Osteoblast (primary cell): ENCODE measurements at regions not wholly inside any gene's neighbourhood (a gene's known extent, or its start where the extent isn't known, plus 50 kb on each side); places are given as distances from the start of the nearest gene placed in this dataset.

Experiments
- DNase-seq: peaks from one replicate; pipeline ENCODE4 v3.0.0; 2011; ENCODE audit warnings: low spot score, mixed read lengths; ENCODE audit not compliant: insufficient read length; ENCODE audit errors: missing footprints
- H2AFZ ChIP-seq: 2 replicates; pipeline ENCODE4 v1.6.0; 2011; ENCODE audit warnings: mild to moderate bottlenecking, low read length
- H3K27ac ChIP-seq: 2 replicates; pipeline ENCODE4 v1.5.1; 2011; ENCODE audit warnings: mild to moderate bottlenecking, low read depth, low read length, moderate library complexity
- H3K27me3 ChIP-seq: 2 replicates; pipeline ENCODE4 v1.6.0; 2012; ENCODE audit warnings: mild to moderate bottlenecking, control low read depth, inconsistent platforms, low read length, moderate library complexity; ENCODE audit not compliant: insufficient read depth
- H3K36me3 ChIP-seq: 2 replicates; pipeline ENCODE4 v1.5.1; 2011; ENCODE audit warnings: mild to moderate bottlenecking, low read length, control low read depth, moderate library complexity; ENCODE audit not compliant: insufficient read depth
- H3K4me1 ChIP-seq: 2 replicates; pipeline ENCODE4 v1.5.1; 2011; ENCODE audit warnings: mild to moderate bottlenecking, low read length, control low read depth, moderate library complexity; ENCODE audit not compliant: insufficient read depth
- H3K4me2 ChIP-seq: 2 replicates; pipeline ENCODE4 v1.6.0; 2011; ENCODE audit warnings: mild to moderate bottlenecking, low read length; ENCODE audit not compliant: insufficient read depth
- H3K4me3 ChIP-seq: fragments of 200-600 bp; sonication (generic); 3 replicates; pipeline ENCODE4 v1.5.1; 2012; ENCODE audit warnings: mild to moderate bottlenecking, low read length, inconsistent platforms; ENCODE audit not compliant: insufficient read depth
- H3K79me2 ChIP-seq: 2 replicates; pipeline ENCODE4 v1.6.0; 2012; ENCODE audit warnings: mild to moderate bottlenecking, low read length, control low read depth, inconsistent platforms; ENCODE audit not compliant: insufficient read depth
- H3K9me3 ChIP-seq: 2 replicates; pipeline ENCODE4 v1.5.1; 2011; ENCODE audit warnings: low read depth, low read length, control low read depth
- H4K20me1 ChIP-seq: 2 replicates; pipeline ENCODE4 v1.6.0; 2012; ENCODE audit warnings: mild to moderate bottlenecking, low read length, control low read depth; ENCODE audit not compliant: insufficient read depth
- TF ChIP-seq, protein P1 (sequence below): IDR thresholded peaks from 2 replicates; pipeline ENCODE4 v1.5.1; 2011; ENCODE audit warnings: mild to moderate bottlenecking, low read depth, low read length, moderate library complexity; ENCODE audit errors: extremely low read depth

DNA sequence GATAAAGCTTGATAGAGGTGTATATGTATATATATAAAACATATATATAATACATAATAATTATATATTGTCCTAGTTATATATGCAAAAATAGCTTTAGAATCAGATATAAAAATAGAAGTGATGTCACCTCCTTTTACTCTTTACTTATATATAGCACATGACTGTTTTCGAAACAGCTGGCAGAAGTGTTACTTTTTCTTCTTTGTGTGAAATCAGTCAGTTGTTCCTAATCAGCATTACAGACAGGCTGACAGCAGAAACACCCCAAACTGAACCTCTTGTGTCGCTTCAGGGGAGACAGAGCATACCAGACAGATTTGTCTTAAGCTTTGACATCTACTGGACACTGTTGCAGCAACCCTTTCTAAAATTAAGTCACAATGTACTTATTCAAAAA lies 684.9 kb upstream of the CELF2 start:
- no peaks in the 10 kb centered on the region for H3K4me1 ChIP-seq
- no peak overlapping the region for H2AFZ ChIP-seq
- TF ChIP-seq, protein P1, sequence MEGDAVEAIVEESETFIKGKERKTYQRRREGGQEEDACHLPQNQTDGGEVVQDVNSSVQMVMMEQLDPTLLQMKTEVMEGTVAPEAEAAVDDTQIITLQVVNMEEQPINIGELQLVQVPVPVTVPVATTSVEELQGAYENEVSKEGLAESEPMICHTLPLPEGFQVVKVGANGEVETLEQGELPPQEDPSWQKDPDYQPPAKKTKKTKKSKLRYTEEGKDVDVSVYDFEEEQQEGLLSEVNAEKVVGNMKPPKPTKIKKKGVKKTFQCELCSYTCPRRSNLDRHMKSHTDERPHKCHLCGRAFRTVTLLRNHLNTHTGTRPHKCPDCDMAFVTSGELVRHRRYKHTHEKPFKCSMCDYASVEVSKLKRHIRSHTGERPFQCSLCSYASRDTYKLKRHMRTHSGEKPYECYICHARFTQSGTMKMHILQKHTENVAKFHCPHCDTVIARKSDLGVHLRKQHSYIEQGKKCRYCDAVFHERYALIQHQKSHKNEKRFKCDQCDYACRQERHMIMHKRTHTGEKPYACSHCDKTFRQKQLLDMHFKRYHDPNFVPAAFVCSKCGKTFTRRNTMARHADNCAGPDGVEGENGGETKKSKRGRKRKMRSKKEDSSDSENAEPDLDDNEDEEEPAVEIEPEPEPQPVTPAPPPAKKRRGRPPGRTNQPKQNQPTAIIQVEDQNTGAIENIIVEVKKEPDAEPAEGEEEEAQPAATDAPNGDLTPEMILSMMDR, result no peak
- H3K27me3 ChIP-seq, result no peaks in the 10 kb centered on the region
- no peak overlapping the region for H3K4me3 ChIP-seq
- H3K4me2 ChIP-seq, result no peak overlapping the region
- no peaks in the 10 kb centered on the region for H3K36me3 ChIP-seq
- H4K20me1 ChIP-seq, result no peaks in the 10 kb centered on the region
- H3K27ac ChIP-seq, result no peak overlapping the region
- DNase-seq, result no peak
- no peaks in the 10 kb centered on the region for H3K9me3 ChIP-seq
- no peaks in the 10 kb centered on the region for H3K79me2 ChIP-seq

DNA sequence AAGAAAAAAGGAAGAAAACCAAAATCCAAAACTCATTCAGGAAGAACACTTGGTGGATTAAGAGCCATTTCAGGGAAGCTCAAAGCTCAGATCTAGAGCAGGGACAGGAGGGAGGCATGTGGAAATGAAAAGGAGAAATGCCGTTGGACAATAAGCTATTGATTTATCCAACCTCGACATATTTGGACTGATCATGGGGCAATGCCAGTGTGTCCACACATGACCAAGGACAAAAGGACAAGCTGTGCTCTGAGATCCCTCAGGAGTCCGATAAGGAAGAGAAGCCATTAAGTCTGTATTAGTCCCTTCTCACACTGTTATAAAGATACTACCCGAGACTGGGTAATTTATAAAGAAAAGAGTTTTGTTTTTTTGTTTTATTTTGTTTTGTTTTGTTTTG lies 684.0 kb upstream of the CELF2 start:
- no peaks in the 10 kb centered on the region for H3K4me1 ChIP-seq
- no peaks in the 10 kb centered on the region for H3K36me3 ChIP-seq
- H3K27ac ChIP-seq, result no peak overlapping the region
- TF ChIP-seq, protein P1, result no peak
- no peak for DNase-seq
- H3K79me2 ChIP-seq, result no peaks in the 10 kb centered on the region
- H2AFZ ChIP-seq, result no peak overlapping the region
- H3K4me2 ChIP-seq, result no peak overlapping the region
- H3K9me3 ChIP-seq, result no peaks in the 10 kb centered on the region
- H3K27me3 ChIP-seq, result no peaks in the 10 kb centered on the region
- H3K4me3 ChIP-seq, result no peak overlapping the region
- H4K20me1 ChIP-seq, result no peaks in the 10 kb centered on the region

DNA sequence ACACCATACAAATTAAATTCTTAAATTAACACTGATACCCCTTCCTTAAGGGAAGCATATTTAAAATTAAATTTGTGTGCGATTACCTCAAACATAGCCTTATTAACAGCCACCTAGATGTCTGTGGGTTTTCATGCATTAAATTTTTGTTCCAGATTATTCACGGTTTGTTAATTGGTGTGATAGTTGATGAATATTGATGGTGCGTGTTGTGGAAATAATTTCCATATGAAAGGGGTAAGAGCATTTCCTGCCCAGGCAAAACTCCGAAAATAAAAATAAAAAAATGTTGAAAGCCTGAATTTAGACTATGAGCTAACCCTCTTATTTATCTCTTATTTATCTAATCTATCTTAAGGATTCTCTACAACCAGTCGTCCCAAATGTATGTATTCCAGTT lies 679.3 kb upstream of the CELF2 start:
- no peaks in the 10 kb centered on the region for H3K79me2 ChIP-seq
- no peak overlapping the region for H2AFZ ChIP-seq
- no peak for DNase-seq
- H3K27ac ChIP-seq, result no peak overlapping the region
- H3K27me3 ChIP-seq, result no peaks in the 10 kb centered on the region
- no peaks in the 10 kb centered on the region for H3K9me3 ChIP-seq
- H3K4me1 ChIP-seq, result no peaks in the 10 kb centered on the region
- H3K4me2 ChIP-seq, result no peak overlapping the region
- H3K36me3 ChIP-seq, result no peaks in the 10 kb centered on the region
- H3K4me3 ChIP-seq, result no peak overlapping the region
- no peaks in the 10 kb centered on the region for H4K20me1 ChIP-seq
- TF ChIP-seq, protein P1, result no peak

DNA sequence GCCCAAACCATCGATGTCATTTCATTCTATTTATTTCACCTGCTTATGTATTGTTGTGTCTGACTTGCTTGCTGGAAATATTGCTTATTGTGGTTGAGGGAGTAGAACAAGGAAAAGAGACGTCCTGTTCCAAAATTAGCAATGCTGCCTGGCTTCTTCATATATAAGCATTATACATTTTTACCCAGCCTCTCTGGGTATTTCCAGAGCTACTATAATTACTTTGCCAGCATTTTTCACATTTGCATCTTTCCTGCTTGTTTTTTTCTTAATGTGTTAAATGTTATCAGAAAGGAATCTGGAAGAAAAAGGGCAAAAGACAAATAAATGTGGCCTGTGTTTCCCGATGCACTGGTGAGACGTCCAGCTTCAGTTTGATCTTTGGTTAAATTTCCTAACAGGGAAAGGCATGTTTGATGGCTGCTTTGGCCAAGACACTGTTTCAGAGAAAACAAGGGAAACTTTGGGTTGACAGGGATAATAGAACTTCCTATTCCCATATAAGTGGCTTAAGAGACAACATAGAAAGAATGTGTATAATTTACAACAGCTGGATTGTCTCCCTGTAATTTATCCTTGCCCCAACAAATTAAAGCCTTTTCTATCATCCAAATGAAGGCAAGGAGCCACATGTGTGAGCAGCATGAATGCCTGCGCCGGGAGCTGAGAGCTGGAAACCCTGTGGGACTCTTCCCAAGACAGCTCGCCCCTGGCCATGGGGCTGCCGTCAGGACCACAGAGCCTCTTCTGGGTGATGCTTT lies 671.1 kb upstream of the CELF2 start:
- Histone ChIP-seq H3K27ac (no peak overlapping the region), H3K36me3 (no peaks in the 10 kb centered on the region), H4K20me1 (no peaks in the 10 kb centered on the region), H3K4me3 (no peak overlapping the region), H3K4me1 (no peaks in the 10 kb centered on the region), H2AFZ (no peak overlapping the region), H3K27me3 (no peaks in the 10 kb centered on the region), H3K4me2 (no peak overlapping the region), H3K79me2 (no peaks in the 10 kb centered on the region), H3K9me3 (no peaks in the 10 kb centered on the region)
- no peak for DNase-seq
- TF ChIP-seq, protein P1, result no peak
